Duodenal mucosa (tissue), 2 donors: ENCODE measurements at regions not wholly inside any gene's neighbourhood (a gene's known extent, or its start where the extent isn't known, plus 50 kb on each side); places are given as distances from the start of the nearest gene placed in this dataset.
"Not testable (repeated sequence)": the region's sequence is repeated elsewhere in the genome, so short reads cannot be mapped to it uniquely, and the experiment has no call there.

Source experiments
- H3K27ac ChIP-seq: one replicate; pipeline ENCODE4 v1.7.0; 2013; ENCODE audit warnings: low read depth, low read length
- H3K27me3 ChIP-seq, 2 donors: one replicate each; pipeline ENCODE4 v1.7.0; 2013; ENCODE audit warnings: low read length in 2 of 2, control low read depth in 1 of 2; ENCODE audit not compliant: insufficient read depth in 2 of 2, control insufficient read depth in 1 of 2
- H3K36me3 ChIP-seq, 2 donors: one replicate each; pipeline ENCODE4 v1.7.0; 2013; ENCODE audit warnings: low read length in 2 of 2, control low read depth in 1 of 2; ENCODE audit not compliant: insufficient read depth in 2 of 2, control insufficient read depth in 1 of 2
- H3K4me1 ChIP-seq, 2 donors: one replicate each; pipeline ENCODE4 v1.7.0; 2013; ENCODE audit warnings: low read length in 2 of 2, control low read depth in 1 of 2; ENCODE audit not compliant: insufficient read depth in 2 of 2, control insufficient read depth in 1 of 2
- H3K4me3 ChIP-seq, 2 donors: one replicate each; pipeline ENCODE4 v1.7.0; 2013; ENCODE audit warnings: low read length in 2 of 2, low read depth in 1 of 2
- H3K9ac ChIP-seq, 2 donors: one replicate each; pipeline ENCODE4 v1.7.0; 2013; ENCODE audit warnings: low read length in 2 of 2, low read depth in 1 of 2
- H3K9me3 ChIP-seq, 2 donors: one replicate each; pipeline ENCODE4 v1.7.0; 2013; ENCODE audit warnings: low read length in 2 of 2, control low read depth in 1 of 2; ENCODE audit not compliant: control insufficient read depth in 1 of 2

- H3K27me3 ChIP-seq: no peaks in the 10 kb centered on the region
- H3K9ac ChIP-seq: no peak overlapping the region
- H3K36me3 ChIP-seq: no peaks in the 10 kb centered on the region
- H3K9me3 ChIP-seq: no peaks in the 10 kb centered on the region
- H3K27ac ChIP-seq: no peak overlapping the region
- H3K4me3 ChIP-seq: no peak overlapping the region
- H3K4me1 ChIP-seq: peaks cover 0 to 3% of the 10 kb centered on the region in 2 donors
Measured at GRCh38 chr7:29749701-29750321, 56.5 kb upstream of the WIPF3 start.

DNA sequence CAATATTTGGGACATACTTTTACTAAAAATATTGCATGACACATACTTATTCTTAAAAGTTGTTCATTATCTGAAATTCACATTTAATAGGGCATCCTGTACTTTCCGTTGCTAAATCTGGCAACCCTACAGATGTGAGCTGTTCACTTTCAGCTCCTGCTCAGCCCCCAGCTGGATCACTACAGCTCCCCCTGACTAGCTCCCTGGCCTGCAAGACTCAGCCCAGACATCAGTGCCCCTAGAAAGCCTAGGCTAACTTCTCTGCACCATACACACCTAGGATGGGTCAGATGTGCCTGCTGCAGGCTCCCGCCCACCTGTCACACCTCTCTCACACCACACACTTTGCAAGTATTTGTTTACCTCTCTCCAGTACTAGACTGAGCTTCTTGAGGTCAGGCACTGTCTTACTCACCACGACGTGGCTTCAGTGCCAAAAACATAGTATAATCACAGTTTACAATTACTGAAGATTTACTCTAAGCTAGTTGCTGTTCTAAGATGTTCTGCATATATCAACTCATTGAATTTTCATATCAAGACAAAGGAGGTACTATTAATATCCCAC is 55.9 kb upstream of the WIPF3 start:
- H3K9ac ChIP-seq, H3K4me3 ChIP-seq, H3K9me3 ChIP-seq, H3K4me1 ChIP-seq, H3K27ac ChIP-seq, H3K27me3 ChIP-seq, H3K36me3 ChIP-seq: not testable (repeated sequence)

- H3K27ac ChIP-seq, H3K9me3 ChIP-seq, H3K4me1 ChIP-seq, H3K27me3 ChIP-seq, H3K36me3 ChIP-seq, H3K9ac ChIP-seq, H3K4me3 ChIP-seq: not testable (repeated sequence)
Measured at GRCh38 chr7:29751012-29751411, 55.3 kb upstream of the WIPF3 start.

DNA sequence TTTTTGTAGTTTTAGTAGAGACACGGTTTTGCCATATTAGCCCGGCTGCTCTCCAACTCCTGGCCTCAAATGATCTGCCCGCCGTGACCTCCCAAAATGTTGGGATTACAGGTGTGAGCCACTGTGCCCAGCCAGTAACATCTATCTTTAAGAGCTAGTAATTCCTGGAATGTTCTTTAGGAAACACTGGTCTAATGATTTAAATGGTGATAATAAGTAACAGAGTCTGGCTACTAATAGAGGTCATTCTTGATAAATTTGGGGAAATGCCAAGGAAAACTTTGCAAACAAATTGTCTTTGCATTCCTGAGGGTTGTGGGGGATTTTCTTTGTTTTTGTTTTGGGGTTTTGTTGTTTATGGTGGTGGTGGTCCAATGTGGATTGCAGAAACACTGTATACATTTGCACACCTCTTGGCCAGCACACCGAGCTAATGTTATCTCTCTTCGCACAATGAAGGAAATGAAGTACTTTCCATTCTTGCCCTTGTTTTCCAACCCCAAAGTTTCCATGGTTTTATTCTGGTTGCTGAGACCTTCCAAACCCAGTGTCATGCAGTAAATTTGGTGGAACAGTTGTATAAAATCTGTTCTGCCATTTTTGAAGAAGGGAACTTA is 51.3 kb upstream of the WIPF3 start:
- Histone ChIP-seq H3K27me3 (no peaks in the 10 kb centered on the region), H3K4me3 (no peak overlapping the region), H3K27ac (no peak overlapping the region), H3K9me3 (no peaks in the 10 kb centered on the region), H3K4me1 (no peaks in the 10 kb centered on the region), H3K9ac (no peak overlapping the region), H3K36me3 (no peaks in the 10 kb centered on the region)
